Fibroblast of skin of back (primary cell): ENCODE measurements at regions not wholly inside any gene's neighbourhood (a gene's known extent, or its start where the extent isn't known, plus 50 kb on each side); places are given as distances from the start of the nearest gene placed in this dataset.

Experiments
- DNase-seq: peaks from one replicate; pipeline ENCODE4 v3.0.0-alpha.2; 2013

DNA sequence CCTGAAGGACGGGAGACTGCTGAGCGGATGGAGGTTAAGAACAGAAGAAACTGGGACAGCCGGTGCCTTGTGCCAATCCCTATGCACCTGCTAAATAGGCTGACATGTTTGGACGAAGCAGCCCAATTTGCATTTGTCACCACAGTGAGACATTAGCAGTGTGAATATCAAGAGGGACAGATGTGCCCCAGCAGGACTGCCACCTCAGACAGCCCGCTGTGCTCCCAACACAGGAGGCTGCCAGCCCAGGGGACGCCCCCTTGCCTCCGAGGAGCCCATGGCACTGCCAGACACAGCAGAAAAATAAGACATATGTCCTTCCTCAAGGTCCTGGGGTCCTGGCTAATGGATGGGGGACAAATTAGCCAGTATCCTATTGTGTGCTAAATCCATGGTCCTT is 306.7 kb upstream of the POU3F3 start:
- DNase-seq: no peak

DNA sequence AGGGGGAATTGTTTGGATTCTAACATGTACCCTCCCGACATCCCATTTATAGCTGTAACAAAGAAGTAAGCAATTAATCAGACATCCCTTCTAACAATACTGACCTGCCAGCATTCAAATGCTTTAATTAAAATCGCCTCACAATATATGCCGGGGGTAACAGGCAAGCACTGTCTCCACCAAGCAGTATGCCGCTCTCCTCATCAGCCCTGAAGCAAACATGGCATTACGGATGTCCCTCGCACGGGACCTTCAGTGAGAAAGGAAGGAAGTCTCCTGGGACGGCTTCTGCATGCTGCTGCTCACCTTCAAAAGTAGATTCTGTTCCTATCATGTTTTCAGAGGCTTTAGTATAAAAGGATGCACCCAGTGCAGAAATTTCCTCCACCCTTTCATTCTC is 292.7 kb upstream of the POU3F3 start:
- no peak for DNase-seq

DNA sequence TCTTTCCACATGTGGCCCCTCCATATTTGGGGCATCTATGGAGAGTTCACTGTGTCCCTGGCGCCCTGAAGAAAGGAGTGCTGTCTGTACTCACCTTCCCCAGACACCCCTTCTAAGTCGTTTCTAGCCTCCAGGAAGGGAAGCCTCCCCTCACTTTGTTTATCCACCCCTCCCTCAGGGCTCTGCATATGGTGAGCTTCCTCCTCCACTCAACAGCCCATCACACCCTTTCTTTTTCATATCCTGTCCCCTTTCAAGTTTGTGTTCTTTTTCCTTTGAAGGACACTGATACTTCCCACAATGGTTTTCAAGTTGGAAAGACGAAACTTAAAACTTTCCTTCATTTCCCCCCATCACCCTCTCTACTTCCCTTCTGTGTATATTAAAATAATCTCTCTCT is 291.4 kb upstream of the POU3F3 start:
- DNase-seq: no peak

DNA sequence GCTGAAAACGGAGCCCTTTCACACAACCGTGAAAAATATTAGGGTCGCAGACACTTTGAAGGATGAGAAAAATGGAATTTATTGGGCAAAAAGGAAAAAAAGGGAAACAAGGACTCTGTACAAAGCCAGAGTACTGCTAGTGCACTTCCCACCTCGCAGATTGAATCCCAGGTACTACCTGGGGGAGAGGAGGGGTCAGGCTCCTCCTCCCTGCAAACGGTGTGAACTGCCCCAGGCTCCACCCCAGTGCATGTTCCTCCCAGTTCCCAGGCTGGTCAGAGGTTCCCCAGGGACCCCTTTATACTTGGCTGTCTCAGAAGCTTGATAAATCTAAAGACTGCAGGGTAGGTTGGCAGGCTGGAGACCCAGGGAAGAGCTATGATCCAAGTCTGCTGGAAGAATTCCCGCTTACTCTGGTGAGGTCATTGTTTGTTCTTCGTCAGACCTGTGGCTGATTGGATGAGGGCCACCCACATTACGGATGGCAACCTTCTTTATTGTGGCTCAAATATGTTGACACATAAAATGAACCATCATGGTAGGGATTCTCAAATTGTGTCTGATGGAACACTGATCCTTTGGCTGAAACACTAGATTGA is 290.4 kb upstream of the POU3F3 start:
- no peak for DNase-seq

DNA sequence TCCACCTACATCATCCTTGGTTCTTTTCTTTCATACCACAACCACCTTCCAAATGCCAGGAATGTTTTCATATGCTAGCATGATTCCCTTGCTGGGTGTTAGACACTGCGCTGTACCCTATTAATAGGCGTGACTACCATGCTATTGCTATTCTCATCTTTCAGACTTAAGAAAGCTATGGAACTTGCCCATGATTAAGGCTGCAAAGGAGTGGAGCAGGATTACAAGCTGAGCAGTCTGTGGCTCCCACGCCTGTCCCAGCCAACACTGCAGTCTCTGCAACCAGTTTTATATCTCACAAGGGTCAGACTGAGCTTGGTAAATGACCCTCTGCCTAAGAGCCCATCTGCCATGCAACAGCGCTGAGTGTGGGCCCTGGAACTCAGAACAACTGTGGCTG is 285.7 kb upstream of the POU3F3 start:
- DNase-seq: no peak

DNA sequence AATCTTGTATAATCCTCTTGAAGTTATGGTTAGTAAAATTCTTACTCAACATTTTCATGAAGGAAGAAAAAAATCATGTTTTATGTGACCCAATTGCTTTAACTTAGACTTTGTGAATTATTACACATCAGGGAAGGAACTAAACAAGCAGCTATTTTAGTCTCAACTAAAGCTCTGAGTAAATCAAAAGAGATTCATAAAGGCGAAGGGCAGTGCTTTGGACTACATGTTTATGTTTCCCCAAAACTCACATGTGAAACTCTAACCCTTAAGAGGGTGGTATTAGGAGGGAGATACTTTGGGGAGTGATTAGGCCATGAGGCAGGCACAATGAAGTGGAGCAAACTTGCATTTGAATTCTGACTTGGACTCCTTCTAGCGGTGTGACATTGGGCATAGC is 283.7 kb upstream of the POU3F3 start:
- DNase-seq: no peak

DNA sequence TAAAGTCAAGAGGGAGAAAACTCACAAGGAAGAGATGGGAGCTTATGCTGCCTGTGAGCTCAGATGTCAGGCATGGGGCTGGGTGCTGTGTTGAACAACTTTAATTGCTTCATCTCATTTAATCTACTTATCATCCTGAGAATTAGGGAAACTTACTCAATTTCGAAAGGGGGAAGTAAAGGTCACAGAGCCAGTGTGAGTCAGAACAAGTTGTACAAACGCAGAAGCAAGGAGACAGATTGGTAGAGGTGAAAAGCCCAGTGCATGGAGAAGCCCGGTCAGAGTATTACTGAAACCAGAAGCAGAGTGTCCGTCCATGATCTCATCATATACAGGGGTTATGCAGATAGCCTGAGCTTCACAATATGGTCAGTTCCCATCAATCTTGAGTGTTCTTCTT is 281.1 kb upstream of the POU3F3 start:
- DNase-seq: no peak

DNA sequence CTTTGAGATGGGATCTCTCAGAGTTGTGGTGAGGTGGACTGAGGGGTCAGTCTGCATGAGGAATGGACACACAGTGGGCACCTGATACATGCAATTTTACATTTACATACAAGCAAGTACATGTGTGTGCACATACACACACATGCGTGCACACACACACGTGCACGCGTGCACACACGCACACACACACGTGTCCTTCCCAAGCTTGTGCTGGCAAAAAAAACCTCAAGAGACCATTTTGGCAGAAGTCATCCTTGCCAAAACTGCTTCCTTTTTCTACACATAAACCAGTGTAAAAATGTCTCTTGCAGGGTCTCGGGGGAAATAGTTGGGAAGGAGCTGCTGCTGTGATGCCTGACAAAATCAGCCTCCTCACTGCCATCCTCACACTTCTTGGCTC is 279.5 kb upstream of the POU3F3 start:
- no peak for DNase-seq

DNA sequence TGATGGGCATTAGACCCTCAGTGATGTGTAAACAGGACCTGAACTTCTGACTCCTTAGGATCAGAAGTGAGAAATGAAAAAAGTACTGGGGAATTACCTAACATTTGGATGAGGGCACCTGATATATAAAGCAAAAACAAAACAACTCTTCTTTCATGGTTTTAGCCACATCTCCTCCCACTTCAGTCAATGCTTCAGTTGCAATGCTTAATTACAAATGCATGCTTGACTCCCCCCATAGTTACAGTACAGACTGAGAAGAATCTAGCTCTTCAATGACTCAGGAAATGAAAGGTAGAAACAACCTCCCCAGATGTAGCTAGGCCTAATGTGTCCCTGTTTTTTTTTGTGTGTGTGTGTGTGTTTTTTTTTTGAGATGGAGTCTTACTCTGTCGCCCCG is 276.8 kb upstream of the POU3F3 start:
- no peak for DNase-seq

DNA sequence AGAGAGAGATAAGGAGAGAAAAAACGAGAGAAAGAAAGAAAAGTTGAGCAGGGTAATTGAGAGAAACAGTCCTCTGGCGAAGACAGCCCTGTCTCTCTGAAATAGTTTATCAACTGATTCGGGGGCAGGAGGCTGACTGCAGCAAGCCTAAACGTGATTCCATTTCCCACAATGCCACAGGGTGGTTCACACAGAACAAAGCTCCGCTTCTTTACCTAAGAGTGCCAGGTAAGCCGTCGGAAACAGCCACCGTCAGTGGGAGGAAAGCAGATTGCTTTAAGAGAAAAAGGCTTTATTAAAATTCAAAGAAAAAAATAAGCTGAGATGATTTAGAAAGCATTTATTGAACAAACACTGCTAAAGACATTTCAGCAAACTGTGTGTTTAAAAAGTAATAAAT is 271.4 kb upstream of the POU3F3 start:
- no peak for DNase-seq

DNA sequence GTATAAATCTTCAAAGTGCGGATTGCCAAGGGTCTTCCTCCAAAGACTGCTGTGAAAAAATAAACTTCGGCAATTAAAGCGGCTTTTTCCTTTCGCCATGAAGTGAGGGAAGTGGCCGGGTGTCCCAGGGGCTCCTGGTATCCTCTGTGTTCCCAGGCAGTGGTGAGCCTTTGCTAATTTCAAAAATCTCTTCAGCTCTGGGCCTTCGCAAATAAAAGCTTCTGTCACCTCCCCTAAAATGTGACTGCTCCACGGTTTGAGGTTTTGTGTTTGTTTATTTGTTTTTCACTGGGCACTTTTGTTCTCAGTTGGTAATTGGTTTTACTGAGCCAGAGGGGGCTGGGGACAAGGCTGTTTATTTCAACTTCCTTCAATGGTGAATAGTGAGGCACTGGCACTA is 270.1 kb upstream of the POU3F3 start:
- DNase-seq: no peak

DNA sequence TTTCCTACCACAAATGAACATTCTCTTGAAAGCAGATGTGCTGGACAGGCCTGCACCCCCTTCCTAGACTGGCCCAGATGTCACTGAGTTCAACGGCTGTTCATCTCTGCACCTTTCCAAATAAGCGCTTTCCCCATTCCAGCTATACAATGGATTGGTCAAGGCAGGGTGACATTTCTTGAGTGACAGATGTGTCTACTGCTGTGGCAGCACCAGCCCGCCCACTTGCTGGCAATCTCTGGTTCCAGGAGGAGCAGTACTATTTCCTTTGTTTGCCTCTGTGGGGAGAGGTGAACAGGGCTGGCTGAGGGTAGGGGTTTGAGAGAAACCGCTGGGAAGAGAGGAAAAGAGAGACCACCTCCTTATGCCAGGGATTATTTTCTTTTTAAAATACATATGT is 269.5 kb upstream of the POU3F3 start:
- DNase-seq: no peak

DNA sequence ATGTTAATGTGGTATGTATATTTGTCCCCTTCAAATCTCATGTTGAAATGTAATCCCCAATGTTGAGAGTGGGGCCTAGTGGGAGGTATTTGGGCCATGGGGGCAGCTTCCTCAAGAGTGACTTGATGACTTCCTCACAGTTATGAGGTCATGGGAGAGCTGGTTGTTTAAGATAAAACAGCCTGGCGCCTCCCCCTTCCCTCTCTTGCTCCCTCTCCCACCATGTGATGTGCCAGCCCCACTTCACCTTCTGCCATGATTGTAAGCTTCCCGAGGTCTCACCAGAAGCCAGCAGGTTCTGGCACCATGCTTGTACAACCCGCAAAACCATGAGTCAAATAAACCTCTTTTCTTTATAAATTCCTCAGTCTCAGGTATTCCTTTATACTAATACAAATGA is 258.3 kb upstream of the POU3F3 start:
- DNase-seq: no peak

DNA sequence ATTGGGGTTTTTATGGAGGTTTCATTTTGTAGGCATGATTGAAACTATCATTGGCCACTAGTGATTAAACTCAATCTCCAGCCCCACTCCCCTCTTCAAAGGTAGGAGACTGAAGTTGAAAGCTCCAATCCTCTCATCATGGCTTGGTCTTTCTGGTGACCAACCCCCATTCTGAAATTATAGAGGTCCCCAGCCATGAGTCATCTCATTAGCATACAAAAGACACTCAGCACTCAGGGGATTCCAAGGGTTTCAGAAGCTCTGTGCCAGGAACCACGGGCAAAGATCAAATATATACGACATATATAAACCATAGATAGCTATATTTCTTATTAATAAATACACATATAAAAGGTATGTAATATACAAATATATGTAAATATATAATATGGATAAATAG is 256.0 kb upstream of the POU3F3 start:
- DNase-seq: no peak

DNA sequence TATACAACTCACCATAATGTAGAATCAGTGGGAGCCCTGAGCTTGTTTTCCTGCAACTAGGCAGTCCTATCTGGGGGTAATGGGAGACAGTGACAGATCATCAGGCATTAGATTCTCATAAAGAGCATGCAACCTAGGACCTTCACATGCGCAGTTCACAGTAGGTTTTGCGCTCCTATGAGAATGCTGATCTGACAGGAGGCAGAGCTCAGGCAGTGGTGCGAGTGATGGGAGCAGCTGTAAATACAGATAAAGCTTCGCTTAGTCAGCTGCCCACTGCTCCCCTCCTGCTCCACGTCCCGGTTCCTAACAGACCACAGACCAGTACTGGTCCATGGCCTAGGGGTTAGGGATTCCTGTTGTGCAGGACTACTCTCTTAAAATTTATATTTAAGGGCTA is 255.3 kb upstream of the POU3F3 start:
- no peak for DNase-seq

DNA sequence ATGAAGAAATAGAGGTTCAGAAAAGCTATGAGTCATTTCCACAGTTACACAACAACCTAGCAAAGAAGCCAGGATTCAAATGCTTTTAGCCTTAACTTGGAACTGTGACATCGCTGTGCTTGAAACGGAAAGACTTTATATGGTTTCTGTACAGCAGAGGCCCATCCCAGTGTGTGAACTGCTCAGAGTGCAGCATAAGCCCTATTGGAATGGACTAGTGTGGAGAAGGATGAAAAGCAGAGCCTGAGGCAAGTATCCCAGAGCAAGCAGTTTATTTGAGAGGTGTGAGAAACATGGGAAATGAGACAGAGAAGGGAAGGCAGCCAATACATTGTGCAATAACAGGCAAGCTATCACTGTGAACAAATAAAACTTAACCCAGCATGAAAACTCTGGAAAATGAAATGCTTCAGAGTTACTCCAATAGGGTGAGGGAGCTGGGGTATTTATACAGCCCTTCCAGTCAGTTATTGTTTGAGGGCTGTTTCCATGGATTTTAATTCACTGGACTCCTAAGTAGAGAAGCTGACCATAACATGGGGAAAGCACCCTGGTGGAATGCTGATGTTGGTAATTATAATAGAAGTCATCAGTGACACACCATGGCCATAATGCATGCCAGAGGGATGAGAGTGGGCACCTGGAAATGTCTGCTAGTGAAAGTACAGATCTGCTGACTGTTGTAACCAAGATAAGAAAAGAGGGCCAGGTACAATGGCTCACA is 254.0 kb upstream of the POU3F3 start:
- peak; percentile 30 for DNase-seq

DNA sequence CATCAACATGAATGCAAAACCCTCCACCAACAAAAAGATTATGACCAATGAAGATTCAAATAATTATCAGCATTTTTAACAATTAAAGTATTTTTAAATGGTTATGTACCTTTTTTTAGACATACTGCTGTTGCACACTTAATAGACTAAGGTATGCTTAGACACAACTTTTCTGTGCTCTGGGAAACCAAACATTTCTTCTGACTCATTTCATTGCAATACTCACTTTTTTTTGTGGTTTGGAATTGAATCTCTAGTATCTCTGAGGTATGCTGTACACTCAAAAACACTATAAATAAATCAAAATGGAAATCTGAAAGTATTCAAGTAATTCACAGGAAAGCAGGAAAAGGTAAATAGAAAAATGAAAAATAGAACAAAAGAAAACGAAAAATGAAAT is 247.9 kb upstream of the POU3F3 start:
- DNase-seq: peak; percentile 8

DNA sequence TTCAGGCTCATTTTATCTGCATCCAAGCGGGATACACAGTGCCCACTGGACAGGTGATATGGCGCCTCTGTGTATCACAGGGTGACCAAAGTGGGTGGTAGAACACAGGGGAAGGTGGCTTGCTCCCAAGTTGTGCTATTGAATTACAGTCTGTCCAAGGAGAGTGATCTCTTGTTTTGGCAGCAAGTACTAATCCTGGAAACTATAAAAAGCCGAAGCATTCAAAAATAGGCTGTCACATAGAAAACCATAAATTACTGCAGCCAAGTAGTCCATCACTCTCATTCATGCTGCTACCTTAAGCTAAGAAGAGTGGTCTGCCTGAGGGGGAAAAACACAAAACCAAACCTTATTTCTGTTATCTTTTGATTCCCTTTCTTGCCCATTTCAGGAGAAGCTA is 237.1 kb upstream of the POU3F3 start:
- DNase-seq: no peak

DNA sequence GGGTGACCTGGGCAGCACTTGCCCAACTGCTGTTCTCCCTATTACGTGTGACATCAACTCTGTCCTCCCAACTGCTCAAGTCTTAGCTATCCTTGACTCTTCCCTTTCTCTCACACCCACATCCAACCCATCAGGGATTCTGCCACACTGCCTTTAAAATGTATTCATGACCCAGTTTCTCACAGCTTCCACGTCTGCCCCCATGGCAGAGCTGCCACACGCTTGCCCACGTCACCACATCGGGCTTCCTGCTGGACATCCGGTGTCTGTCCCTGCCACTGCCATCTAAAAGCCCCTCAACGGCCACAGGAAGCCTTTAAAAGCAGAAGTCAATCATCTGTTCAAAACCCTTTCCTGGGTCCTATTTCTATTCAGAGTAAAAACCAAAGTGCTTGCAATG is 233.1 kb upstream of the POU3F3 start:
- DNase-seq: no peak

DNA sequence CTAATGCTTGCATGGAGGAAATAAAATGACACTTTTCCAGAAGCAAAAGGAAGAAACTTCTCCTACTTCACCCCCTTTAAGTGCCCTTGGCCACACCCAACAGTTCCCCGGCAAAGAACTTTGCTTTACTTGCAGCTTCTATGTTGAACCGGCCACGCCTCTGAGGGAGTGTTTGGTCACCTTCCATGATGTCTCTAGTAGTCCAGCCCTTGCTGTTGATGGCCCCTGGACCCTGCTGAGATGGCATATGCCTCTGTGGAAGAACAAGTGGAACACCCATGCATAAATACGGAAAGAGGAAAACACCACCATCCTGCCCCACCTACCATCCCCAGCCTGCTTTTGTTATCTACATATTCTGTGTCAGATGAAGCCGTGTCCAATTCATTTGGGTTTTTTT is 218.3 kb upstream of the POU3F3 start:
- no peak for DNase-seq

DNA sequence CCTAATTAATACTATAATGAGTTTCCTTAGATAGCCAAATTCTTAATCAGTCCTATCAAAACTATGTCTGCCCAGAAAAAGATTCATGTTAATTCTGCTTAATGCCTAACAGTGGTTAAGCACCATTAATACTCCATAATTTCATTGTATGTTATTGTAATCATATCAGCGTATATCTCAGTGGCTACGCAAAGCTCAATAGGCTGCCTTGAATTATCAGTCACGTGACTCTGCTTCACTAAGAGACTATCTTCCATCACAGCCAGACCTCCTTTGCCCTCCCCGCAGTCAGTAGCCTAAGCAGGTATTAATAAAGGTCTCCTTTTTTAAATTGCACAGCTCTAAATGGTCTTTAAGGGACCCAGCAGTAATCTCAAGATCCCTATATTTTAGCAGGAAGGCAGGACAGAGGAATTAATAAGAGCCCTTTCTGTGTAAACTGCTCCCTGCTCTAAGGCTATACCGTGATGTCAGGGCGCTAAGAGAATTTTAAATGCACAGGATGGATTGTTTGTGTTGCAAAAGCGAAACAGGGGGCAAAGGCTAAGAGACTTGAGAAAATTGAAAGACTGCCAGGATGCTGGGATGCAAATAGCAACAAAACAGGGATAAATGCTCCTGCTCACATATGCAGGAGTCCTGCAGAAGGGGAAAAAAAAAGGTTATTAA is 215.6 kb upstream of the POU3F3 start:
- no peak for DNase-seq

DNA sequence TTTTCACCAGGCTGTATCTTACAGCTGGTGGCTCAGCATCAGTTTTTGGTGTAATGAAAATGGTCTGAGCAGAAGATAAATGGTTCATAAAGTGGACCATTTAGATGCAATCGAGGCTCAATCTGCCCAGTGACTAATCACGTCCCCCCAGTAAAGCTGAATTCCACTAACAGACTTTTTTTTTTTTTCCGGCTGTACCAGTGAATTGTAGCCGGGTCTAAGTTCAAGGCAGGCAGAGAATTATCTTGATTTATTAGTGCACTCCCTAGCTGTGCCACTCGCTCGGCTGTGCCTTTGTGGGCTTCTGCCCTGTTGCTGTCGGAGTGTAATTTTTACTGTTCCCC is 215.1 kb upstream of the POU3F3 start:
- DNase-seq: no peak

DNA sequence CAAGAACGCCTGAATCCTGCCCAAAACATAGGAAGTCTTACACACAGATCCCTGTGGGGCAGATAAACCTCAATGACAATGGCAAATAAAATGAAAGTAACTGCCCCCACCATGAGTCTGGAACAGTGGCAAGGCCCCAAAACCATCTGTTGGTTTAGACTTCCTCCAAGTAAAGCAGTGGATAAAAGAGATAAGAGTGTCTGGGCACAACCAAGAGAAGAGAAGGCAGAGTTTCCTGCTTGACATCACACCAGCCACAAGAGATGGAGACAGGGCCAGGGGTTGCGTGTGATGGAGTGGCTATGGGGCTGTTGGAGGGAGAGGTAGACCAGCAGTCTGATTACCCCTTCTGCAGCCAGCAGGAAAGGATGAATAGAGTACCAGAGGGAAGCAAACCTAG is 212.1 kb upstream of the POU3F3 start:
- no peak for DNase-seq

DNA sequence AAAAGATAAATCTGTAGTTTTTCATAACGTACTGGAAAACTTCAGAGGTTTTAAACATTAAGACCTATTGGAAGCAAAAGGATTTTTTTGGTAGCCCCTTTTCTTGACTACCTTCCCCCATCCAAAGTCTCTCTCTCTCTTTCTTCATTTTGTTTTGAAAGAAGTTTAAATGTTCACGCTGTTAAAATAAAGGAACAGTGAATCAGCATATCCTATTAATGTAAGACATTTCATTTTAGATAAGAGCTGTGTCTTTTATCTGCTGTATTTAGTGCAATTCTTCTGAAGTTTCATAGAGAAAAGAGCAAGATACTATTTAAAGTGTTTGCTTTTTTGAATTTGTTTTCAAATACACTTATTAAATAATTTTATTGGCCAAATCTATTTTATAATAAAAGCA is 205.5 kb upstream of the POU3F3 start:
- DNase-seq: no peak

DNA sequence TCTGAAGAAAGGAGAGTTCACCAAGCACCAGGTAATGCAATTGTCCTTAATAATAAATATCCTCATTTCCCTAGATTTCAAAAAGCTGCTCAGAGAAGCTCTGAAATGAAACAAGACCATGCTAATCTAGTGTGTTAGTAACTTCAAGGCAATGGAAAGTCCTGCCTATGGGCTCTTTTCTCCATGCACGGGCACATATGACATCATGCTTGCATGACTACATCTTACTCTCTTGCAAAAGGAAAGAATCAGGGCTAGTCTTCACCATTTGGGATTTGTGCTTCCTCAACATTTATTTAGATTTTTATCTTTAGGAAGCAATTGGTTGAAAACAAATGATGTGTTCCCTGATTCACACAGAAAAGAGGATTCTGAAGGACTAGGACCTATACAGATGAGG is 204.0 kb upstream of the POU3F3 start:
- no peak for DNase-seq
